ENCODE measurements at regions not wholly inside any gene's neighbourhood (a gene's known extent, or its start where the extent isn't known, plus 50 kb on each side); places are given as distances from the start of the nearest gene placed in this dataset.

- TF ChIP-seq, protein P1, sequence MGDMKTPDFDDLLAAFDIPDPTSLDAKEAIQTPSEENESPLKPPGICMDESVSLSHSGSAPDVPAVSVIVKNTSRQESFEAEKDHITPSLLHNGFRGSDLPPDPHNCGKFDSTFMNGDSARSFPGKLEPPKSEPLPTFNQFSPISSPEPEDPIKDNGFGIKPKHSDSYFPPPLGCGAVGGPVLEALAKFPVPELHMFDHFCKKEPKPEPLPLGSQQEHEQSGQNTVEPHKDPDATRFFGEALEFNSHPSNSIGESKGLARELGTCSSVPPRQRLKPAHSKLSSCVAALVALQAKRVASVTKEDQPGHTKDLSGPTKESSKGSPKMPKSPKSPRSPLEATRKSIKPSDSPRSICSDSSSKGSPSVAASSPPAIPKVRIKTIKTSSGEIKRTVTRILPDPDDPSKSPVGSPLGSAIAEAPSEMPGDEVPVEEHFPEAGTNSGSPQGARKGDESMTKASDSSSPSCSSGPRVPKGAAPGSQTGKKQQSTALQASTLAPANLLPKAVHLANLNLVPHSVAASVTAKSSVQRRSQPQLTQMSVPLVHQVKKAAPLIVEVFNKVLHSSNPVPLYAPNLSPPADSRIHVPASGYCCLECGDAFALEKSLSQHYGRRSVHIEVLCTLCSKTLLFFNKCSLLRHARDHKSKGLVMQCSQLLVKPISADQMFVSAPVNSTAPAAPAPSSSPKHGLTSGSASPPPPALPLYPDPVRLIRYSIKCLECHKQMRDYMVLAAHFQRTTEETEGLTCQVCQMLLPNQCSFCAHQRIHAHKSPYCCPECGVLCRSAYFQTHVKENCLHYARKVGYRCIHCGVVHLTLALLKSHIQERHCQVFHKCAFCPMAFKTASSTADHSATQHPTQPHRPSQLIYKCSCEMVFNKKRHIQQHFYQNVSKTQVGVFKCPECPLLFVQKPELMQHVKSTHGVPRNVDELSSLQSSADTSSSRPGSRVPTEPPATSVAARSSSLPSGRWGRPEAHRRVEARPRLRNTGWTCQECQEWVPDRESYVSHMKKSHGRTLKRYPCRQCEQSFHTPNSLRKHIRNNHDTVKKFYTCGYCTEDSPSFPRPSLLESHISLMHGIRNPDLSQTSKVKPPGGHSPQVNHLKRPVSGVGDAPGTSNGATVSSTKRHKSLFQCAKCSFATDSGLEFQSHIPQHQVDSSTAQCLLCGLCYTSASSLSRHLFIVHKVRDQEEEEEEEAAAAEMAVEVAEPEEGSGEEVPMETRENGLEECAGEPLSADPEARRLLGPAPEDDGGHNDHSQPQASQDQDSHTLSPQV (IDR thresholded peaks at IDR 0.05), result no peak
- TF ChIP-seq CTCF (IDR thresholded peaks at IDR 0.05 in 2 of 3, conservative IDR thresholded peaks at IDR 0.05 in 1 of 3; ENCODE audit: control insufficient read depth in 2 of 3, extremely low read depth in 1 of 3, insufficient read depth in 1 of 3, low read depth in 3 of 3, low read length in 3 of 3) (no peak), EP300 (IDR thresholded peaks at IDR 0.05; ENCODE audit: borderline replicate concordance in 1 of 2, control insufficient read depth in 1 of 2, low read depth in 2 of 2, low read length in 2 of 2) (no peak), BRCA1 (IDR thresholded peaks at IDR 0.05; ENCODE audit: low read depth, low read length) (no peak), RAD21 (IDR thresholded peaks at IDR 0.05; ENCODE audit: insufficient read depth, low read depth, low read length) (no peak), RCOR1 (conservative IDR thresholded peaks at IDR 0.05; ENCODE audit: low read depth, low read length) (no peak), SIN3A (IDR thresholded peaks at IDR 0.05; ENCODE audit: low read depth, low read length) (no peak), EZH2 (IDR thresholded peaks at IDR 0.05; ENCODE audit: borderline replicate concordance, control insufficient read depth, low read depth, low read length) (no peak), ZNF687 (IDR thresholded peaks at IDR 0.05) (no peak), POLR2A (IDR thresholded peaks at IDR 0.05; ENCODE audit: low read depth, low read length) (no peak)
- TF ChIP-seq, protein P2, sequence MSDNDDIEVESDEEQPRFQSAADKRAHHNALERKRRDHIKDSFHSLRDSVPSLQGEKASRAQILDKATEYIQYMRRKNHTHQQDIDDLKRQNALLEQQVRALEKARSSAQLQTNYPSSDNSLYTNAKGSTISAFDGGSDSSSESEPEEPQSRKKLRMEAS (IDR thresholded peaks at IDR 0.05; ENCODE audit: low read depth, low read length), result no peak
Observed at GRCh38 chr3:99330924-99331532, 307.4 kb upstream of the COL8A1 start.
